GM10266 (cell line): ENCODE measurements at regions not wholly inside any gene's neighbourhood (a gene's known extent, or its start where the extent isn't known, plus 50 kb on each side); places are given as distances from the start of the nearest gene placed in this dataset.
"Not testable (repeated sequence)": the region's sequence is repeated elsewhere in the genome, so short reads cannot be mapped to it uniquely, and the experiment has no call there.

Source experiments
- DNase-seq: peaks from one replicate; pipeline ENCODE4 v3.0.0; 2012; ENCODE audit errors: extremely low spot score
- CTCF ChIP-seq: IDR thresholded peaks from 2 replicates; pipeline ENCODE4 v1.5.1; 2012; ENCODE audit warnings: mild to moderate bottlenecking, low read depth; ENCODE audit not compliant: control insufficient read depth, insufficient read depth; ENCODE audit errors: missing control alignments

GRCh38 chr14:25699981-25700380 lies 650.0 kb upstream of the STXBP6 start:
- TF ChIP-seq CTCF, result no peak
- no peak for DNase-seq

DNA sequence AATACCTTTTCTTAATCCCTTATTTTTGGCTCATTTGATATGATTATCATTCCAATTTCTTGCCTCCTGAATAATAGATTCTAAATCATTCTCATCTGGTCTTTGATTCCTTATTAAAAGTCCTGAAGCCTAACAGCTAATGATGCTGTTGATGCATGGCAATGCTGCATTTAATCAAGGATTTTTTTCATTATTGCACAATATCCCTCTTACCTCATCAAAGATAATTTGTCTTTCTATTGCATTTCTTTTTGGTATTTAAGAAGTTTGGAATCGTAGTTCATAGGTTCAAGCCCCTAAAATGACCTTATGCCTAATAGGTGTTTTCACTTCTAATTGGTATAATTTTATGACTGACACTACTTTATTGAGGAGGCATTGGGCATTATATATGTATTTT lies 648.2 kb upstream of the STXBP6 start:
- TF ChIP-seq CTCF, result no peak
- no peak for DNase-seq

DNA sequence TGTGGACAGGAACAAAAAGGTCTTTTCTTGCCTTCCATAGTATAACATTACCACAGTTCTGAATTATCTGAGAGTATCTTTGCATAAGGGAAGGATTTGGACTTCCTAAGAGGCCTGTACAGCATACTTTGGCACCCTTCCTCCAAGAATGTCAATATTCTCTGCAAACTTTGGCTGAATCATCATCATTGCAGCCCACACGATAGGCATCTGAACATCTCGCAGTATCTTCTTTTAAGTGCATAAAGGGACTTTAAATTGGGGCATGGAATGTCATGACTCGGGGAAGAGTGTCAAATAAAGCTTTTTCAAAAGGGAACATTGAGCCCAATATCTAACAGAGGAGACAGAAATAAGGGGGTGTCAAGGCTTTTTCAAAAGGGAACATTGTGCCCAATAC lies 646.2 kb upstream of the STXBP6 start:
- no peak for DNase-seq
- TF ChIP-seq CTCF, result no peak

GRCh38 chr14:25685004-25685403 lies 635.1 kb upstream of the STXBP6 start:
- no peak for TF ChIP-seq CTCF
- DNase-seq, result no peak

DNA sequence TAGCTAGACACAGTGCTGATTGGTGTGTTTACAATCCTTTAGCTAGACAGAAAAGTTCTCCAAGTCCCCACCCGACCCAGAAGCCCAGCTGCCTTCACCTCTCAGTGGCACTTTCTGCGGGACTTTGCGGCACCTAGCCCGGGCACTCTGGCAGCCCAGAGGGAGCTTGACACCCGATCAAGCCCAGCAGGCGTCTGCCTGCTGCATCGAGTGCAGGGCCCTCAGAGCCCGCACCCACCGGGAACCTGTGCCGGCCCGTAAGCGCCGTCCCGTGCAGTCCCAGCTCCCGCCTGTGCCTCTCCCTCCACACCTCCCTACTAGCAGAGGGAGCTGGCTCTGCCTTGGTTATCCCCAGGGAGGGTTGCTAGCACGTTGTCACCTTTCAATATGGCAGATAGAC lies 631.0 kb upstream of the STXBP6 start:
- no peak for DNase-seq
- TF ChIP-seq CTCF, result no peak

DNA sequence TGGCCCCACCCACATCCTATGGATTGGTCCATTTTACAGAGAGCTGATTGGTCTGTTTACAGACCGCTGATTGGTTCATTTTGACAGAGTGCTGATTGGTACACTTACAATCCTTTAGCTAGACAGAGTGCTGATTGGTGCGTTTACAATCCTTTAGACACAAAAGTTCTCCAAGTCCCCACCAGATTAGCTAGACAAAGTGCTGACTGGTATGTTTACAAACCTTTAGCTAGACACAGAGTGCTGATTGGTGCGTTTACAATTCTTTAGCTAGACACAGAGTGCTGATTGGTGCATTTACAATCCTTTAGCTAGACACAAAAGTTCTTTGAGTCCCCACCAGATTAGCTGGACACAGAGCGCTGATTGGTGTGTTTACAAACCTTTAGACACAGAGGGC lies 630.6 kb upstream of the STXBP6 start:
- DNase-seq, result not testable (repeated sequence)

GRCh38 chr14:25677111-25677510 lies 627.2 kb upstream of the STXBP6 start:
- DNase-seq, result no peak
- no peak for TF ChIP-seq CTCF

GRCh38 chr14:25667387-25667786 lies 617.4 kb upstream of the STXBP6 start:
- no peak for DNase-seq
- TF ChIP-seq CTCF, result no peak
